Lung (tissue), 11 donors: ENCODE measurements at regions not wholly inside any gene's neighbourhood (a gene's known extent, or its start where the extent isn't known, plus 50 kb on each side); places are given as distances from the start of the nearest gene placed in this dataset.

Experiments used
- ATAC-seq: fragments of 200-7000 bp; cut with Tn5 transposase; one replicate; pipeline ENCODE4 v1.9.1; 2020; ENCODE audit warnings: moderate number of reproducible peaks; ENCODE audit not compliant: insufficient read depth, low FRiP score
- DNase-seq, 3 donors: peaks; one replicate each; pipeline ENCODE4 v3.0.0-alpha.2; 2013 to 2017
- H3K27ac ChIP-seq, 2 donors: one replicate each; pipeline ENCODE4 v1.5.1; 2013; ENCODE audit warnings: mild to moderate bottlenecking in 2 of 2, moderate library complexity in 2 of 2, control low read depth in 1 of 2, inconsistent platforms in 1 of 2, low read depth in 1 of 2, low read length in 1 of 2
- H3K27me3 ChIP-seq, 3 donors: one replicate each; pipeline ENCODE4 v1.5.1; 2013; ENCODE audit warnings: low read length in 2 of 3; ENCODE audit not compliant: control insufficient read depth in 3 of 3, insufficient read depth in 3 of 3
- H3K36me3 ChIP-seq, 4 donors: one replicate each; pipeline ENCODE4 v1.5.1; 2013; ENCODE audit warnings: low read length in 4 of 4, mild to moderate bottlenecking in 1 of 4, moderate library complexity in 1 of 4; ENCODE audit not compliant: control insufficient read depth in 4 of 4, insufficient read depth in 4 of 4
- H3K4me1 ChIP-seq, 5 donors: one replicate each; pipeline ENCODE4 v1.5.1; 2013; ENCODE audit warnings: low read length in 5 of 5, mild to moderate bottlenecking in 2 of 5, moderate library complexity in 1 of 5; ENCODE audit not compliant: control insufficient read depth in 5 of 5, insufficient read depth in 5 of 5
- H3K4me3 ChIP-seq: one replicate; pipeline ENCODE4 v1.5.1; 2013; ENCODE audit warnings: mild to moderate bottlenecking, control low read depth, moderate library complexity
- H3K9ac ChIP-seq, 2 donors: one replicate each; pipeline ENCODE4 v1.5.1; 2013; ENCODE audit warnings: low read length in 2 of 2, control low read depth in 1 of 2; ENCODE audit not compliant: insufficient read depth in 1 of 2
- H3K9me3 ChIP-seq, 4 donors: one replicate each; pipeline ENCODE4 v1.5.1; 2013; ENCODE audit warnings: low read length in 3 of 4, mild to moderate bottlenecking in 1 of 4, moderate library complexity in 1 of 4; ENCODE audit not compliant: control insufficient read depth in 4 of 4, insufficient read depth in 3 of 4
- WGBS, 2 donors: extraction: QIAGEN DNeasy Blood & Tissue Kit; methylation state at CpG; one replicate each; pipeline ENCODE4 v1.1.7; 2013; 5-methylcytosine and 5-hydroxymethylcytosine counted together
- TF ChIP-seq, protein P1 (sequence below): IDR thresholded peaks from 2 replicates; pipeline ENCODE4 v1.5.1; 2012; ENCODE audit warnings: mild to moderate bottlenecking; ENCODE audit errors: control extremely low read depth, extremely low read depth
- donor health status: control.
- donor health status: control.
- donor health status: Bipolar disorder and iron deficiency.
- donor health status: healthy.
- donor health status: DM: yes; HTN: yes; CAD: no.

DNA sequence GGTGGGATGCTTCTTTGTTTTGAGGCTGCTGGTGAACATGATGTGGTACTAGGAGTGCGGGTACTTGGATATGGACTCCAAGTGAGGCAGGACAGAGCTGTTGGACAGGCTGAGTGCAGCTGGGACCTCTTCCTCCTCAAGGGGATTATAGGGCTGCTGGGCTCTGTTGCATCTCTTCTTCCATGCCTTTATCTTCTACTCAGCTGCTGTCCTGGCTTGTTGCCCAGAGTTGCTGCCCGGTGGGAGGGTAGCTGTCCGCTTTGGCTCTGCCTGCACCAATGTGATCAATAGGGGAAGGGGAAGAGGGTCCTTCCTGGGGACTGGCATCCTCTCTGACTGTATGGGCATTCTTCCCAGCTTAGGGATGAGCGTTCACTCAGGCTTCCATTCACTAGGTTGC, 1217.9 kb upstream of the ACO1 start:
- Histone ChIP-seq H3K4me3 (no peak overlapping the region), H3K4me1 (no peaks in the 10 kb centered on the region), H3K9me3 (peaks cover 0 to 7% (median 0%) of the 10 kb centered on the region in 4 donors), H3K27ac (no peak overlapping the region), H3K9ac (no peak overlapping the region), H3K27me3 (no peaks in the 10 kb centered on the region), H3K36me3 (no peaks in the 10 kb centered on the region)
- no peak for DNase-seq
- WGBS, 2 donors = 81% methylated on average over 4 of the region's 4 CpGs
- TF ChIP-seq, protein P1, sequence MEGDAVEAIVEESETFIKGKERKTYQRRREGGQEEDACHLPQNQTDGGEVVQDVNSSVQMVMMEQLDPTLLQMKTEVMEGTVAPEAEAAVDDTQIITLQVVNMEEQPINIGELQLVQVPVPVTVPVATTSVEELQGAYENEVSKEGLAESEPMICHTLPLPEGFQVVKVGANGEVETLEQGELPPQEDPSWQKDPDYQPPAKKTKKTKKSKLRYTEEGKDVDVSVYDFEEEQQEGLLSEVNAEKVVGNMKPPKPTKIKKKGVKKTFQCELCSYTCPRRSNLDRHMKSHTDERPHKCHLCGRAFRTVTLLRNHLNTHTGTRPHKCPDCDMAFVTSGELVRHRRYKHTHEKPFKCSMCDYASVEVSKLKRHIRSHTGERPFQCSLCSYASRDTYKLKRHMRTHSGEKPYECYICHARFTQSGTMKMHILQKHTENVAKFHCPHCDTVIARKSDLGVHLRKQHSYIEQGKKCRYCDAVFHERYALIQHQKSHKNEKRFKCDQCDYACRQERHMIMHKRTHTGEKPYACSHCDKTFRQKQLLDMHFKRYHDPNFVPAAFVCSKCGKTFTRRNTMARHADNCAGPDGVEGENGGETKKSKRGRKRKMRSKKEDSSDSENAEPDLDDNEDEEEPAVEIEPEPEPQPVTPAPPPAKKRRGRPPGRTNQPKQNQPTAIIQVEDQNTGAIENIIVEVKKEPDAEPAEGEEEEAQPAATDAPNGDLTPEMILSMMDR = no peak
- no peak for ATAC-seq

DNA sequence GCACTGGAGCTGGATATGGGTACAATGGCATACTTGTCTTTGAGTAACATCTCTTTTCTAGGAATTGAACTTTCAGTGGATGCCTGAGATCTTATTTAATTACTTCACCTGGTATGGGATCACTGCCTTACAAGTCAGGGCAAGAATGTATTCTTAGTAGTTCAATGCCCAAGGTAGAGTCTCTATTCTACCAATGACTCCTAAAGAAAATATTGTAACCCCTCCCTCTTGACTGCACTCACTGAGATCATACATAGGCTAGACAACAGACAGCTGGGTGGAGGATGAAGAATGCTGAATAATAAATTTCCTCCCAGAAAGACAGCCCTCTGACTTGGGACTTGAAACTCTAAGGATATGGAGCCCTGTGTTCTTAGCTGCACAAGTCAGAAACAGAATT, 1216.3 kb upstream of the ACO1 start:
- H3K27ac ChIP-seq = no peak overlapping the region
- DNase-seq = no peak
- H3K27me3 ChIP-seq = no peaks in the 10 kb centered on the region
- H3K36me3 ChIP-seq = no peaks in the 10 kb centered on the region
- H3K9ac ChIP-seq = no peak overlapping the region
- TF ChIP-seq, protein P1 = no peak
- H3K4me1 ChIP-seq = no peaks in the 10 kb centered on the region
- H3K9me3 ChIP-seq = peaks cover 0 to 7% (median 0%) of the 10 kb centered on the region in 4 donors
- ATAC-seq = no peak
- H3K4me3 ChIP-seq = no peak overlapping the region

DNA sequence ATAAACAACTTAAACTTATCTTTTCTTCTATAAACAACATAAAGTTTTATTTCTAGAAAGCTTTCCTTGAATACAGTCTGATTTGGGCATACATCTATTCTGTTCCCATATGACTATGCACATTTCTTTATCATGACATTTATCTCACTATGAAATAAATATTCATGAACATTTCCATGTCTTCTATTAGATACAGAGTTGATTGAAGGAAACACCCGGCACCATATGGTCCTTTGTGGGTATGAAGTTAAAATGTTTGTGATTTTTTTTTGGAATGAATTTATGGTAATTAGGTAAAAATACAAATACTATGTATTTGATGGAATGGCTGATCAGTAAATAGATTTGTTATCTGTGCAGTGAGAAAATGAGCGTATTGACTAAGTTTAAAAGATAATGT, 1209.8 kb upstream of the ACO1 start:
- H3K9ac ChIP-seq = no peak overlapping the region
- DNase-seq (no peak), ATAC-seq (no peak)
- H3K27ac ChIP-seq = no peak overlapping the region
- TF ChIP-seq, protein P1 = no peak
- no peaks in the 10 kb centered on the region for H3K27me3 ChIP-seq
- H3K36me3 ChIP-seq = no peaks in the 10 kb centered on the region
- no peaks in the 10 kb centered on the region for H3K9me3 ChIP-seq
- H3K4me1 ChIP-seq = no peaks in the 10 kb centered on the region
- H3K4me3 ChIP-seq = no peak overlapping the region
- WGBS, 2 donors = 74 to 87% methylated on average over 2 of the region's 2 CpGs

DNA sequence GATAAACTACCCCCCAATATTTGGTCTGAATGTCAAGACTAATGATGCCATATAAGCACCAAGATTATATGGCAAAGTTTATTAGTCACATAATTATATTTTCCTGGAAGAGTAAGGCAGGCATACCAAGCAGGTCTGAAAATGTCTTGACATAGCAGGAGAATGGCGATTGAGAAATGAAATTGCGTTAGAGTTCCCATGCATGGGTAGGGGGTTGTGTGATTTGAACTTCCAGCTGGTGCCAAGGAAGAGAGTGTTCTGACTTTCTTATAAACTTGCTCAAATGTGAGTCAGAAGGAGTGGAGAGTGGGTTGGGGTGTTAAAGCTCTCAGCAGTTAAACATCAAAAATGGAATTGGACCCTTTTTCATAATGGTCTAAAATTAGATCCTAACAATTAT, 1200.6 kb upstream of the ACO1 start:
- Histone ChIP-seq H3K36me3 (no peaks in the 10 kb centered on the region), H3K27me3 (no peaks in the 10 kb centered on the region), H3K27ac (no peak overlapping the region), H3K9me3 (no peaks in the 10 kb centered on the region), H3K4me3 (no peak overlapping the region), H3K9ac (no peak overlapping the region), H3K4me1 (no peaks in the 10 kb centered on the region)
- WGBS, 2 donors = 92 to 94% methylated on average over 2 of the region's 2 CpGs
- no peak for DNase-seq
- TF ChIP-seq, protein P1 = no peak
- no peak for ATAC-seq
